Activated CD8-positive, alpha-beta memory T cell treated with anti-CD3 and anti-CD28 coated beads, Interleukin-2, amount 50 U/mL, for 1 hour (primary cell): ENCODE measurements at regions not wholly inside any gene's neighbourhood (a gene's known extent, or its start where the extent isn't known, plus 50 kb on each side); places are given as distances from the start of the nearest gene placed in this dataset.

Experiments
- DNase-seq: peaks from one replicate; pipeline ENCODE4 v3.0.0-alpha.2; 2020; ENCODE audit errors: extremely low read depth

DNA sequence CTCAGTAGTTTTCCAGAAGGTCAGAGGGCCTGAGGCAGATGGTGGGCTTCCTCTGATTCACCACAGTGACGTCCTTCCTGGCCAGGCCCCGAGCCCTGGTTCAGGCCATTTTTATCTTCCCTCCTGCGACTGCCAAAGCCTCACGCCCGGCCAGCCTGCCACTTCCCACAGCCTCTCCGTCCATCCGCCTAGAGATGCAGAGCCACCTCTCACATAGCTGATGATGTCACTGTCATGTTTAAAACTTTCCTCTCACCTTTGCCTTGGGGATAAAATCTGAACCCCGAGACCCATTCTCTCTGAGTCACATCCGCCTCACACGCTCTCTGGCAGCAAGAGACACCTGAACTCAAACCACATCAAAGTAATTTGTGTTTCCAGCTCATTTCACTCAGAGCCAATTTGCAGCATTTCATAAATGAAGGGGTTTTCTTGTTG lies 175.3 kb downstream of the QDPR start:
- DNase-seq, result peak; percentile 64

DNA sequence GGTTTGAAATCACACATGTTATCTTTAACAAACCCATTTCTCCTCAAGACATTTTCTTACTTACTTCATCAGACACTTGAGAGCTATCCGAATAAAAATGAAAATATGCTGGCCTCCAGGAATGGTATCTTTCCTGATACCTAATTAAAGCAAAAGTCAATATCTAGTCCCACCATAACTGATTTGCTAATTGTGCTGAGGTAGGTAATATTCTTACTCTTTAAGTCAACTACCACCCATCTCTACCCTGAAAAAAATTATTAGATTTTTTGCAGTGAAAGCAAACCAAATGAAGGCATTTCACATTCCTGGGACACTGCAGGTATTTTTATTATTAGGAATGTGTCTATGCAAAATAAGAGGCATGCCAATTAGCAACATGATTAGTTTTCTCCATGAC lies 175.8 kb downstream of the QDPR start:
- DNase-seq, result no peak

DNA sequence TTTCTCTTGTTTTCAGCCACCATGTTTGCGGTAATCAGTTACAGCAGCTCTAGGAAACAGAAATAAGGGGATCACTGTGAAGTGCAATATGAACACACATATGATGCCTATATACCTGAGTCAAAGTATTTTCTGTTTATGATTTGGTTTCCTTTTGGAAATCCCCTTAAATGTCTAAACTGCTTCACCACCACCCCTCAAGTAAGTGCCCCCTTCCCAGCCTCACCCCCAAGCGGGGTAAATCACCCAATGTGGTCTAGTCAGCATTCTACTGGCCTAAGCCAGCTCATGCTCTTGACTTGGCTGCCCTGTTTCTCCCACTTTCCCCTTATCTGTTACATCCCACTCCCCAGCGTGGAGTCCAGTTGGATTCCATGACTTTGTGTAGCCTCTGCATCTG lies 176.5 kb downstream of the QDPR start:
- no peak for DNase-seq

DNA sequence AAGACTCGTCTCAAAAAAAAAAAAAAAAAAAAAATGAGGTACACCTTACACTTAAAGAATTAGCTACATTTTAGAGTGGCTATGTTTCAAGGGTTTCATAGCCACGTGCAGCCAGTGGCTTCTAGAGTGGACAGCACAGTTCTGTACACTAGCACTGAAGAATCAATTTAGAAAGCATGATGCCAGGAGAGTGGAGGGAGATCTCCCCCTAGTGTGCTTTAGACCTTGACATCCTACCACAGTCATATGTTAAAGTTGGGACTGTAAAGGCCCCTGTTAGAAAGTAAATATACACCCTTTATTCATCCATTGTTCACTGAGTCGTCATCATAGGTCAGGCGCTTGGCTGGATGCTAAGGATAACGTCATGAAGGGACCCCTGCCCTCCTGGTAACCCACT lies 179.4 kb downstream of the QDPR start:
- DNase-seq, result no peak

DNA sequence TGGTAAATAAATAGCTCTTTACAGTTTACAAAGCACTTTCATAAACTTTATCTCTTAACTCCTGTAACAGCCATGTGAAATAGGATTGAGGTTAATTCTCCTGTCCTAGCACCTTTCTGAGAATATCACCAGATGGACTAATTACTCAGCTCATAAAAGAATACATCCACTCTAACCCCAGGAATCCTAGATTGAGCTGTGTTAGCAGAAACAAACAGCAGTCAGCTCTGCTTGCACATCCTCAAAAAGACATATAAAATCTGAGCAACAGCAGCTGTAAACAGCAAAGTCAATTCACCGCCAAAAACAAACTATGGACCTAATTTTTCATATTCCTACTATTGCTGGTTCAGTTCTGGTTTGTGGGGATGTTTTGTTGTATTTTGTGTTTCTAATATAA lies 182.8 kb downstream of the QDPR start:
- DNase-seq, result no peak

DNA sequence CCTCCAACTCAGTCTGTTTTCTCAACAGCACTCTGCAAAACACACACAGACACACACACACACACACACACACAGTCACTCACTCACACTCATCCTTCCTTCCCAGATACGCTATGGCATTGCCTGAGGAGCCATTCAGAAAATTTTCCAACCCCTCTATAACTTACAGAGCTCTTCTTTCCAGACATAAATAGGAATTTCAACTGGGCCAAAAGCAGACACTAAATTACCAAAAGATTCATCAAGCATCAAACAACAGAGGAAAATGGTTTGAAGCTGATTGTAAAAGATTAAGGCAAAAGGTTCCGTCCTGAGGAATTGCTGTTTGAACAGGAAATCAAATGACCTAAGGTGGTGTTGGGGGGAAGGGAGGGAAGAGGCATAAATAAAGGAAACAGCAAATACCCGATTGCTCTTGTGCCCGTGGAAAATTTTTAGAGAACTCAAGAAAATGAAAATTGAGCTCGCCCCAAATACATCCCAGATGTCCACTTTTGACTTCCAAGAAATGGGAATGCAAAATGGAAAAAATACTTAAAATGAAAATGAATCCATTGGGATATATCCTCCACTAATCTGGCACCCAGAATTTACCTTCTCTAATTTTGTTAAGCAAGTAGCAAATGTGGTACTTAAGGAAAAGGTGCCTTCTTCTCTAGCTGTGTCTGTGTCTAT lies 183.6 kb downstream of the QDPR start:
- no peak for DNase-seq

DNA sequence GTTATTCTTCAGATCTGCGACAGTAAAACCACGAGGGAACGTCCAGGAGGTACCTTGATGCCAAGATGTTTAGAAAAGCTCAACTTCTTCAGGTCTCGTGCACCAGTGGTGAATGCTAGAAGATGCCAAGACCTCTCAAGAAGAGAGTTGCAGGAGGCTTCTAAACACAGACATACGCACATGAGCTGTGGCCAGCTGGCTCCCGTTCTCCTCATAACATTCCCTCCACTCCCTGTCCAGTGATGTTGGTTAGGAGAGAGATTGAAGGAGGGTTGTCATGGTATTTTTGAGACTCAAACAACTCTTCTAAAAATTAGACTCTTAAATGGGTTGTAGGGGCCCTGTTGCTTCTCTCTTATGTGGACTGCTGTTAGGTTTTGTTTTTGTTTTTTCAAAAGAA lies 184.3 kb downstream of the QDPR start:
- no peak for DNase-seq

DNA sequence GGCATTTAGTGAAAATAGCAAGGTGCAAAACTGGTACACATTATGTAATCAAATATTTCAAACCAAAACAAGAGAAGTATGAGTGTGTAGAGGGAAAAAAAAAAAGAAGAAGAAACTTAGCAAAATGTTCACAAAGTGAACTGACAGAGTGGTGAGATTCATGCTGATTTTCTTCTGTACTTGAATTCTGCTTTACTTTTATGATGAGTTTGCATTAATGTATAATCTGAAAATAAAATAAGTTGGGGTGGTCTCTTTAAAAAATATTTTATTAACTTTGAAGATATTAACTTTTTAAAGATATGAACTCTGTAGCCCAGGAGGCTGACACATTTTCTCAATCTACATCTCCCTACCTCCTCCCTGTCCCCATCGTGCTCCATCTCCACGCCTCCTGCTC lies 185.1 kb downstream of the QDPR start:
- no peak for DNase-seq

DNA sequence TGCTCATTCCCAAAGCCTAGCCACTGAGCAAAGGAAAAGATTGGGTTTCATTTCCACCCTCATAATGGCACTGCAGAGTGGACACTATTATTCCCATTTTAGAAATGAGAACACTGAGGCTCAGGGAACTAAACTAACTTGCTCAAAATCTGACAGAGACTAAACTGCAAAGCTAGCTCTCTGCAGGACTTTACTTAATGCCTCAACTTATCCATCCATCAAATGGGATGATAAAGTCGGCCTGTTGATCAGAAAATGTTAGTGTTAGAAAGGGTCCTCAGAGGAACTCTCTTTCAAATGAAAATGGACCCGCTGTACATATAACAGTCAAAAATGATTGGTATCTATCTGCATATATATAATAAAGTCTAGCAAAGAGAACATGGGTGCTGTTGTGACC lies 186.8 kb downstream of the QDPR start:
- DNase-seq, result no peak

DNA sequence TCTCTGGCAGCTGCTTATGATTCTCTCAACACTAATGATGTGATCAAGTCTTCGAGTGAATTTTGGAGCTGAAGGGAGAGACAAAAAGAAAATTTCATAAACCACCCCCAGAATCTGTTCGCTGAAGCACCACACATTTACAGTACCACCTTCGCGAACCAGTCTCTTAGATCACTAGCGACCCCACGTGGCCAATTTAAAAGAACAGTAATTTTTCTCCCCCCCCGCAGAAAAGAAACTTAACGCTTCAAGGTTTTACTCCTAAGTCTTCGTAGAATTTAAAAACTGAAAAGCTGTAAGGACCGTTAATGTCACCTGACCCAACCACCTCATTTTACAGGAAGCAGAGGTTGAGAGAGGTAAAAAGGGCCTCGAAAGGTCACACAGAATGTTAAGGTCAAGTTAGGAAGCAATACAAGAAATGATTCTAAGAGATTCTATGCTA lies 187.5 kb downstream of the QDPR start:
- DNase-seq, result peak; percentile 10

DNA sequence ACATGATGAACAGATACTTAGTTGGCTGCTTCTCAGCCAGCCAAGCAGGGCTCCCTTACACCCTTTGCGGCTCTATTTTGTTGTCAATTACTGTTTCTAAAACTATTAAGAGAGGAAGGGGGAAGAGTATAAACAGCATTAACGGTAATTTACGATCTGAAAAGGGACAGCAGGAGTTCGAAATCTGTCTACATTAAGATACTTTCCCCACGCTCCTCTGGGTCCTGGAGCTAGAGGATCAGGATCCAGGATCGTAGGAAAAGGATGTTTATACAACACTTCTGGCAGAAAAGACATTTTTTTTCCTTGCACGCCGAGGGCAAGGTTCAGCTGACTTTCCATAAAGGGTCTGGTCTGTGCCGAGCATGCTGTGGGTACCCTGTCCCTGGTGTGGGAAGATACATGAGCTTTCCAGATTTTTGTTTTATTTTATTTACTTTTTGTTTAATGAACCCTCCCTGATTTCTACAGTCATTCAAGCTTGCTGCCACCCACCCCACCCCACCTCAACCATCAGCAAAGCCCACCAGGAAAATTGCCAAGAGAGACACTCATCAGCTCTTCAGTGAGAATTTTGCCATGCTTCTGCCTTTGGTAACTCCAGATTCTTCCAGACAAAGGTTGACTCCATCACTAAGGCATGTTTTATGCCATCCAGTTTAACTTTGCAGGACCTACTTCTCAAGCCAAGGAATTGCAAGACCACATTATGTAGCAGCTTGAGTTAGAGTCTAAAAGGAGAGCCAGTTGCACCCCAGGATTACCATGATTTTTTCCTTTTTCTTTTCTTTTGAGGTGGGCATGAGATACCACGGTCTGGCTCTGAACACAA lies 188.1 kb downstream of the QDPR start:
- DNase-seq, result no peak

DNA sequence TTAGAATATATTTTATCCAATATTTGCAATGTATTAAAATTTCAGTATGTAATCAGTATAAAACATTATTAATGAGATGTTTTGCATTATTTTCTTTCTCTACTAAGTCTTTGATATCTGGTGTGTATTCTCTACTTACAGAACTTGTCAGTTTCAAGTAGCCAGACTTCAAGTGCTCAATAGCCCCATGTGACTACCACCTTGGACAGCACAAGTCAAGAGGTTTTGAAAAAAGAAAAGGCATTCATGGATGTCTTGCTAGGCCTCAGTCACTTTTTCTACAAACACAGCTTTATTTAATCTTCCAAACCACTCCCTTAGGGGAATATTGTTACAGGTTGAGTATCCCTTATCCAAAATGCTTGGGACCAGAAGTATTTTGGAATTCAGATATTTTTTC lies 189.4 kb downstream of the QDPR start:
- DNase-seq, result no peak

DNA sequence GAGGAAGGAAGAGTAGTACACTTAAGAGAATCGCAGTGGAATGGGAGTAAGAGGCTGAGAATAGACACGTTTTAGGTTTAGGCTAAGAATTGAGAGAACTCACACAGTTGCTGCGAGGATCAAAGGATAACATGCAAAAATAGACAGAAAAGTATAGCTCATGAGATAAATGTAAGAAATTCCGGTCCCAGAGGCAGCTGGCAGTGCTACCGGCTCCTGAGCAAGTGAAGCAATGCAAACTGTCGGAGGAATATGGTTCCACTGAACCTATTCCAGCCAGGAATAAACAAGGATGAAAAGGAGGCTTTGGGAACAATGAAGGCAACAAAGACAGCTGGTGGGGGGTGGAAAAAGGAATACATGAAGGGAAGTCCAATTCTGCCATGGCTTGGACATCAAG lies 191.8 kb downstream of the QDPR start:
- DNase-seq, result no peak

DNA sequence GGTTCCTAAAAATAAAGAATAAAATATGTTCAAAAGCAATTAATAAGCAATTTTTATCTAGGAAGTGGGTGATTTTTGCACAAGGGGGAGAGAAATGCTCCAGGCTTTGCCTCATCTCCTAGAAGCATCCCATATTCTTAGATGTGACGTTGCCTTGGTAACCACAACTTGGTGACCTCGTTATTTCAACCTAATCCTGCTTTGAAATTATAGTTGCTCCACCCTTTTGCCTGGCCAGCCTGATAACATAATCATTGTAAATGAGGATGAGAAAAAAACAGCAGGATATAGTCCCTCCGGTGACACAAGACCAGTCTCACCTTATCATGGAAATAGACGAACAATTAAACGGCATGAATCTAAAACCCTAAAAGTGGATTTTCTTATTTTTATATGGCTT lies 194.4 kb downstream of the QDPR start:
- no peak for DNase-seq

DNA sequence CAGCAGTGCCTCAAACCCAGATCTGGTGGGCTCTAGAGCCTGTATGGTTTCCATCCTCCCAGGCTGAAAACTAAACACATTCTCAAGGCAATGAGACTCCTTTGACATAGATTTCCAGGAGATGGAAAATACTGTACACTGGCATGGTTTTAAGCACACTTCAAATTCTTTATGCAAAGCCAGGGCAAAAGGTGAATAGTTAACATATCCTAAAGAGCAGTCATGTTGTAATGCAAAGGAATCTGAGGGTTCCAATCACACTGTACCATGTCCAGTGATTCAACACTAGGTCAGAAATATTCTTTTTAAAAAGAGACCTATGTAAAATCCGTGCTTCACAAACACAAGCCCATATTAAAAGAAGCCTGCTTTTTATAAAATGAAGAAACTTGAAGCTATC lies 195.3 kb downstream of the QDPR start:
- no peak for DNase-seq

DNA sequence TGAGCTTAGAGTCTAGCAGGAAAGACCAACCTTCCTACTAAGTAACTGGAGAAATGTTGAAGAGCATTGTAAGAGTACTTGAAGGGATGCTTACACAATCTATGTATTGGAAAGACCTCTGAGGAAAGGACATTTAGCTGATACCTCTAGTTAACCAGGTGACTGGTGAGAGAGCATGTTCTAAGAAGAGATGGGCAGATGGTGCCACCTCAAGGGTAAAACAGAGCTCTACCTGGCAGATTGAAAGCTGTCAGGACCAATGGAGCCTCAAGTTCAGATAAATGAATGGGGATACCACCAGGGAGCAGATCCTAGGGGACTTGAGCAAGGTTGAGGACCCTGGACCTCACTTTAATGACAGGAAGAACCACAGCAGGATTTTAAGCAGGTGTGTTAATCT lies 196.4 kb downstream of the QDPR start:
- no peak for DNase-seq

DNA sequence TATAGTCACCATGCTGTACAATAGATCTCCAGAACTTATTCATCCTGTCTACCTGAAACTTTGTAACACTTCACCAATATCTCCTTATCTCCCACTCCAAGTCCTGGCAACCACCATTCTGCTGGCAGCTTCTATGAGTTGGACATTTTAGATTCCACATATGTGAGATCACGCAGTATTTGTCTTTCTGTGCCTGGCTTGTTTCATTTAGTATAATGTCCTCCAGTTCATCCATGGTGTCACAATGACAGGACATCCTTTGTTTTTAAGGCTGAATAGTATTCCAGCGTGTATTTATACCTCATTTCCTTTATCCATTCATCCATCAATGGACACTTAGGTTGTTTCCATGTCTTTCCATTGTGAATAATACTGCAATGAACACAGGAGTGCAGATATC lies 198.7 kb downstream of the QDPR start:
- no peak for DNase-seq

DNA sequence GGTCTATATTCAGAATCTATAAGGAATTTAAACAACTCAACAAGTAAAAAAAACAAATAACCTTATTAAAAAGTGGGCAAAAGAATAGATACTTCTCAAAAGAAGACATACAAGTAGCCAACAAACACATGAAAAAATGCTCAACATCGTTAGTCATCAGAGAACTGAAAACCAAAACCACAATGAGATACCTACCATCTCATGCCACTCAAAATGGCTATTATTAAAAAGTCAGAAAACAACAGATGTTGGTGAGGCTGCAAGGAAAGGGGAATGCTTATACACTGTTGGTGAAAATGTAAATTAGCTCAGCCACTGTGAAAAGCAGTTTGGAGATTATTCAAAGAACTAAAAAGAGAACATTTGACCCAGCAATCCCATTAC lies 201.6 kb downstream of the QDPR start:
- DNase-seq, result no peak

DNA sequence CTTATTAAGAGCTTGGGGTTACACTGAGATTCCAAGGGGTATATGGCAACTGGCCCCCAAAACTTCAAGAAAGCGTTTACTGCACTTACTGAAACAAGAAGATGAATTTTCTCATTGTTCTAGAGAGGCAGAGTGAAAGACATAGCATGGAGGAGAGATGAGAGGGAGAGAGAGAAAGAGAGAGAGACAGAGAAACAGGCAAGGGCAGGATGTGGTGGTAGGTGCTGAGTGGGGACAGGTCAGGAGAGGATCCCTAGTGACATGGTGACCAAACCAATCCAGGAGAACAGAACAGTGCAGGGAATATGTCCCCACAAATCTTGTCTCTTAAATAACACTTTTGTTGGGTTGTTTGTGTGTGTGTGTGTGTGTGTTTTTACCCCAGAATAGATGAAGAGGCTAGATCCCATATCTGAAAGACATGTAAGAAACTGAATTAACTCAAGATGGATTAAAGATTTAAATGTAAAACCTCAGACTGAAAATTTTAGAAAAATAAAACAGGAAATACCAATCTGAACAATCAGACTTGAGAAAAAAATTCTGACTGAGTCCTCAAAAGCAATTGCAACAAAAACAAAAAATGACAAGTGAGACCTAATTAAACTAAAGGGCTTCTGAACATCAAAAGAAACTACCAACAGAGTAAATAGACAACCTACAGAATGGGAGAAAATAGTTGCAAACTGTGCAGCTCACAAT lies 202.2 kb downstream of the QDPR start:
- no peak for DNase-seq

DNA sequence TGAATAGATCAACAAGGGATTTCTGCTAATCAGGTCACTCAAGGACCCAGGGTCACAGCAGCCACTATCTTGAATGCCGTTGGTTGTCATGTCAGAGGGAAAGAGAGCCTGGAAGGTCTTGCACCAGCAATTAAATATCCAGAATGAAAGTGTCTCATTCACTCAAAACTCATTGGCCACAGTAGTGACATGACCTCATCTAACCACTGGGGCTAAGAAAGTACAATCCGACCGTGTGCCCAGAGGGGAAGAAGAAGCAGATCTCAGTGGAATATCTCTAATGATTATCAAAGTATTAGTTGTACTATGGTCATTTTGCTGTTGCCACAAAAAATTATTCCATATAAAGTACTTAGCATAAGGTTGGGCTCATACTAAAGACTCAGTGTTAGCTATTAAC lies 210.0 kb downstream of the QDPR start:
- no peak for DNase-seq

DNA sequence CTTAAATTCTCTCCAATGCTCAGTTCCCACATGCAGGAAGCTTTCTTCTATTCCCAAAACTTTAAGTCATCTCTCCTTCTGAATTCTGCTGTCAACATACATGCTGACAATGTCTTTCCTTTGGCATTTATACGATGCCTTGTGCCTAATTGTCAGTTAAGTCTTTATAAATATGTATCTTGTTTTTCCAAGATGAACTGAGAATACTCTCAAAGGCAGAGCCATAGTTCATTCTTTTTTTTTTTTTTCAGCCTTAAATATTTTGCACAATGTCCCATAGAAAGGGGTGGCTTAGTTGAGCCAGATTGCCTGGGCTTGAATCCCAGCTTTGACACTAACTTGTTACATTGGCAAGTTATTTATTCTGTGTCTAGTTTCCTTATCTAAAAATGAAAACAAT lies 210.6 kb downstream of the QDPR start:
- DNase-seq, result no peak

DNA sequence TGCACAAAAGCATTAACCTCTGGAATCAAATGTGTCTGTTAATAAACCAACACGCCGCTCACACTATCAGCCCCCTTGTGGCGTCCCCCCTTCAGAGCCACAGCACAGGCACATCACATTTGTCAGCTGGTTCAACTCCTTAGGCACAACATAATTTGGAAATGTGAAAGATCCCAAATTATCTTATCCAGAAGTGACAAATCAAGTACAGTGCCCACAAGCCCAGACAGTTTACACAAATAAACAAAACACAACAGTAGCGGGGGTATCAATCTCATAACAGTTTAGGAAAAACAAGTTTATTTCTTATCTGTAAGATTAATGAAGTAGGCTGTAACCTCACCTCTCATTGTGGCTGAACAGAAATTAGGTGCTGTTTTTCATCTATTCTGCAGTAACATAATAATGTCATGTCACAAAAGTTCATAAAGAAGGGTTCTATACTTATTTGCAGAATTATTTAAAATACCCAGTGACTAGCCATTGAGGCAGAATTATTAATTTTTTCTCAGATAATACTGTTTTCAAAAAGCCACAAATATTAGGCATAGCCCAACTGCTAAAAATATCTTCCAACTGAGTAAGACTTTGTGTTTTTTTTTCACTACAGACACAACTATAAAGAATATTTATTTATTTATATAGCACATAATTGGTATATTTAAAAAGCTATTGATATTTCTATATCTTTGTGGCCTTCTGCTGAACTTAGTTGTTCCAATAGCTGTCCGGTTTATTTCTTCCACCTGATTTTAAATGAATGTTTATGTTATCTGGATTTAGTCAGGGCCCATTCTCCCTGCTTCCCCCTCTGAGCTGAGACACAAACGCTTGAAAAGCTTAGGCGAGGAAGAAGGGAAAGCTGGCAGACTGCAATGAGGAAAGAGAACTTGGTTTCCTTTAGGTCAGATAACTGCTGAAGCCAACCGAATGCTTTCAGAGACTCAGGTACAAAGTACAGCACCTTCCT lies 214.7 kb downstream of the QDPR start:
- DNase-seq, result no peak
